Endodermal cell (in vitro differentiated cells): ENCODE measurements at regions not wholly inside any gene's neighbourhood (a gene's known extent, or its start where the extent isn't known, plus 50 kb on each side); places are given as distances from the start of the nearest gene placed in this dataset.

ENCODE experiments used
- DNase-seq: peaks from one replicate; pipeline ENCODE4 v3.0.0-alpha.2; 2017
- H3K27ac ChIP-seq: 2 replicates; pipeline ENCODE4 v1.5.1; 2013; ENCODE audit warnings: mild to moderate bottlenecking, low read depth, low read length, moderate library complexity
- H3K27me3 ChIP-seq: 2 replicates; pipeline ENCODE4 v1.6.1; 2013; ENCODE audit warnings: mild to moderate bottlenecking, low read length, moderate library complexity; ENCODE audit not compliant: insufficient read depth, control insufficient read depth, poor library complexity, severe bottlenecking
- H3K36me3 ChIP-seq: 2 replicates; pipeline ENCODE4 v1.7.0; 2013; ENCODE audit warnings: mild to moderate bottlenecking, low read length, moderate library complexity; ENCODE audit not compliant: control insufficient read depth, insufficient read depth
- H3K4me1 ChIP-seq: one replicate; pipeline ENCODE4 v1.7.0; 2013; ENCODE audit warnings: low read length; ENCODE audit not compliant: control insufficient read depth, insufficient read depth
- H3K4me3 ChIP-seq: 2 replicates; pipeline ENCODE4 v1.5.1; 2013; ENCODE audit warnings: mild to moderate bottlenecking, low read length, moderate library complexity
- H3K9ac ChIP-seq: 2 replicates; pipeline ENCODE4 v1.6.1; 2013; ENCODE audit warnings: mild to moderate bottlenecking, low read length, moderate library complexity; ENCODE audit not compliant: poor library complexity, severe bottlenecking; ENCODE audit errors: extremely low read depth
- H3K9me3 ChIP-seq: 2 replicates; pipeline ENCODE4 v1.6.1; 2013; ENCODE audit warnings: mild to moderate bottlenecking, low read length, moderate library complexity; ENCODE audit not compliant: control insufficient read depth
- H3K27ac Mint-ChIP-seq: 2 replicates; pipeline ENCODE4 v1.8.0; 2020; ENCODE audit warnings: mixed read lengths
- H3K27me3 Mint-ChIP-seq: 2 replicates; pipeline ENCODE4 v1.8.0; 2021; ENCODE audit warnings: mild to moderate bottlenecking, mixed read lengths; ENCODE audit not compliant: insufficient read depth
- H3K36me3 Mint-ChIP-seq: 2 replicates; pipeline ENCODE4 v1.8.0; 2020; ENCODE audit warnings: low read depth, mixed read lengths
- H3K4me1 Mint-ChIP-seq: 2 replicates; pipeline ENCODE4 v1.8.0; 2020; ENCODE audit warnings: mixed read lengths
- H3K4me3 Mint-ChIP-seq: 2 replicates; pipeline ENCODE4 v1.8.0; 2020; ENCODE audit warnings: mild to moderate bottlenecking, moderate library complexity, mixed read lengths
- H3K9me3 Mint-ChIP-seq: 2 replicates; pipeline ENCODE4 v1.8.0; 2020; ENCODE audit warnings: mild to moderate bottlenecking, mixed read lengths
- WGBS, 2 experiments: methylation state at CpG; one replicate each; pipeline versions ENCODE4 v1.1.5 to v1.1.7; 2013; ENCODE audit warnings: missing lambda C conversion rate in 2 of 2, mixed read lengths in 1 of 2; ENCODE audit not compliant: insufficient coverage in 1 of 2, insufficient read length in 1 of 2; 5-methylcytosine and 5-hydroxymethylcytosine counted together
- TF ChIP-seq, protein P1 (sequence below): fragments of 200-600 bp; sonication (generic); conservative IDR thresholded peaks from 2 replicates; pipeline ENCODE4 v1.5.0; 2021; ENCODE audit warnings: antibody characterized with exemption, mild to moderate bottlenecking

DNA sequence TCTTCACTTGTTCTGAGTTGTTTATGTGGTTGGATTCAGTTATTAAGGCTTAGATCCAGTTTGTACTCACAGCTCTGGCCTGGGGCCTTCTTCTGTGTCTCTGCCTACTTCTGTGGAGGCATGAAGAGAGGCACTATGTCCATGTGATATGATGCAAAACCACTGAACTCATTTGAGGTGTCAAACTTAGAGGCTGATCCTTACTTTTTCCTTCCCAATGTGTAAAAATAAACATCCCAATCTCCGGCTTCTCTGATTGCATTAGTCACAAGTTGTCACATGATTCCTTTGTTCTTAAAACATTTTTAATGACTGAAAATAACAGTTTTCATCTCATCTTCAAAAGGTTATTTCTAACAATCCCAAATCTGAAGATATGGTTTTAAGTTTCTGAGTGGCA is 276.0 kb upstream of the RGMB start:
- Mint-ChIP-seq H3K27me3 (no peaks in the 10 kb centered on the region), H3K36me3 (peaks cover 51% of the 10 kb centered on the region), H3K4me3 (no peak overlapping the region), H3K9me3 (peaks cover 38% of the 10 kb centered on the region), H3K4me1 (peaks cover 13% of the 10 kb centered on the region), H3K27ac (no peak overlapping the region)
- H3K27ac ChIP-seq, result no peak overlapping the region
- no peaks in the 10 kb centered on the region for H3K4me1 ChIP-seq
- no peaks in the 10 kb centered on the region for H3K27me3 ChIP-seq
- WGBS, 2 experiments, result 83 to 88% methylated on average over 1 of the region's 1 CpG
- TF ChIP-seq, protein P1, sequence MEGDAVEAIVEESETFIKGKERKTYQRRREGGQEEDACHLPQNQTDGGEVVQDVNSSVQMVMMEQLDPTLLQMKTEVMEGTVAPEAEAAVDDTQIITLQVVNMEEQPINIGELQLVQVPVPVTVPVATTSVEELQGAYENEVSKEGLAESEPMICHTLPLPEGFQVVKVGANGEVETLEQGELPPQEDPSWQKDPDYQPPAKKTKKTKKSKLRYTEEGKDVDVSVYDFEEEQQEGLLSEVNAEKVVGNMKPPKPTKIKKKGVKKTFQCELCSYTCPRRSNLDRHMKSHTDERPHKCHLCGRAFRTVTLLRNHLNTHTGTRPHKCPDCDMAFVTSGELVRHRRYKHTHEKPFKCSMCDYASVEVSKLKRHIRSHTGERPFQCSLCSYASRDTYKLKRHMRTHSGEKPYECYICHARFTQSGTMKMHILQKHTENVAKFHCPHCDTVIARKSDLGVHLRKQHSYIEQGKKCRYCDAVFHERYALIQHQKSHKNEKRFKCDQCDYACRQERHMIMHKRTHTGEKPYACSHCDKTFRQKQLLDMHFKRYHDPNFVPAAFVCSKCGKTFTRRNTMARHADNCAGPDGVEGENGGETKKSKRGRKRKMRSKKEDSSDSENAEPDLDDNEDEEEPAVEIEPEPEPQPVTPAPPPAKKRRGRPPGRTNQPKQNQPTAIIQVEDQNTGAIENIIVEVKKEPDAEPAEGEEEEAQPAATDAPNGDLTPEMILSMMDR, result no peak
- no peak overlapping the region for H3K4me3 ChIP-seq
- peaks cover 43% of the 10 kb centered on the region for H3K9me3 ChIP-seq
- no peak overlapping the region for H3K9ac ChIP-seq
- peaks cover 51% of the 10 kb centered on the region for H3K36me3 ChIP-seq
- DNase-seq, result no peak

GRCh38 chr5:98498028-98498427 is 275.4 kb upstream of the RGMB start:
- TF ChIP-seq, protein P1, result no peak
- Histone ChIP-seq H3K27ac (no peak overlapping the region), H3K9me3 (peaks cover 39% of the 10 kb centered on the region), H3K27me3 (no peaks in the 10 kb centered on the region), H3K4me1 (no peaks in the 10 kb centered on the region), H3K9ac (no peak overlapping the region), H3K36me3 (peaks cover 49% of the 10 kb centered on the region), H3K4me3 (no peak overlapping the region)
- Mint-ChIP-seq H3K27me3 (no peaks in the 10 kb centered on the region), H3K9me3 (peaks cover 34% of the 10 kb centered on the region), H3K4me3 (no peak overlapping the region), H3K4me1 (peaks cover 13% of the 10 kb centered on the region), H3K27ac (no peak overlapping the region), H3K36me3 (peaks cover 47% of the 10 kb centered on the region)
- no peak for DNase-seq
- WGBS, 2 experiments, result 91 to 92% methylated on average over 2 of the region's 2 CpGs

- WGBS, 2 experiments, result 85 to 100% methylated on average over 1 of the region's 1 CpG
- TF ChIP-seq, protein P1, result no peak
- Histone ChIP-seq H3K4me1 (no peaks in the 10 kb centered on the region), H3K9me3 (peaks cover 21% of the 10 kb centered on the region), H3K4me3 (no peak overlapping the region), H3K27ac (no peak overlapping the region), H3K36me3 (peaks cover 49% of the 10 kb centered on the region), H3K9ac (no peak overlapping the region), H3K27me3 (no peaks in the 10 kb centered on the region)
- no peak overlapping the region for H3K4me3 Mint-ChIP-seq
- H3K4me1 Mint-ChIP-seq, result peaks cover 28% of the 10 kb centered on the region
- H3K9me3 Mint-ChIP-seq, result peaks cover 17% of the 10 kb centered on the region
- no peak for DNase-seq
- no peaks in the 10 kb centered on the region for H3K27me3 Mint-ChIP-seq
- peaks cover 28% of the 10 kb centered on the region for H3K36me3 Mint-ChIP-seq
- H3K27ac Mint-ChIP-seq, result no peak overlapping the region
These were observed 273.6 kb upstream of the RGMB start for GRCh38 chr5:98499892-98500291.
